ENCODE measurements at regions not wholly inside any gene's neighbourhood (a gene's known extent, or its start where the extent isn't known, plus 50 kb on each side); places are given as distances from the start of the nearest gene placed in this dataset.

DNA sequence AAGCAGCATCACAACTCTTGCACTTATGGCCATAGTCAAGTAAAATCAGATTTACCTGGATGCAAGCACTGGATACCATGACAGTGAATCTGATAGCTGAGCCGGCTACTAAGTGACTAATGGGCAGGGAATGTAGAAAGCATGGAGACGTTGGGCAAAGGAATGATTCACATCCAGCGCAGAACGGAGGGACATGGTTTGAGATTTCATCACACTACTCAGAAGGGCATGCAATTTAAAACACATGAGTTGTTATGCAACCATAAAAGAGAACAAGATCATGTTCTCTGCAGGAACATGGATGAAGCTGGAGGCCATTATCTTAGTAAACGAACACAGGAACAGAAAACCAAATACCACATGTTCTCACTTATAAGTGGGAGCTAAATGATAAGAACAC, 169.1 kb upstream of the PIK3R1 start:
- DNase-seq (ENCODE audit: low read depth), result peak; percentile 95
- no peak overlapping the region for H3K4me3 ChIP-seq (ENCODE audit: low read depth, low read length)
- TF ChIP-seq, protein P1, sequence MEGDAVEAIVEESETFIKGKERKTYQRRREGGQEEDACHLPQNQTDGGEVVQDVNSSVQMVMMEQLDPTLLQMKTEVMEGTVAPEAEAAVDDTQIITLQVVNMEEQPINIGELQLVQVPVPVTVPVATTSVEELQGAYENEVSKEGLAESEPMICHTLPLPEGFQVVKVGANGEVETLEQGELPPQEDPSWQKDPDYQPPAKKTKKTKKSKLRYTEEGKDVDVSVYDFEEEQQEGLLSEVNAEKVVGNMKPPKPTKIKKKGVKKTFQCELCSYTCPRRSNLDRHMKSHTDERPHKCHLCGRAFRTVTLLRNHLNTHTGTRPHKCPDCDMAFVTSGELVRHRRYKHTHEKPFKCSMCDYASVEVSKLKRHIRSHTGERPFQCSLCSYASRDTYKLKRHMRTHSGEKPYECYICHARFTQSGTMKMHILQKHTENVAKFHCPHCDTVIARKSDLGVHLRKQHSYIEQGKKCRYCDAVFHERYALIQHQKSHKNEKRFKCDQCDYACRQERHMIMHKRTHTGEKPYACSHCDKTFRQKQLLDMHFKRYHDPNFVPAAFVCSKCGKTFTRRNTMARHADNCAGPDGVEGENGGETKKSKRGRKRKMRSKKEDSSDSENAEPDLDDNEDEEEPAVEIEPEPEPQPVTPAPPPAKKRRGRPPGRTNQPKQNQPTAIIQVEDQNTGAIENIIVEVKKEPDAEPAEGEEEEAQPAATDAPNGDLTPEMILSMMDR (IDR thresholded peaks at IDR 0.05; ENCODE audit: insufficient read depth, low read depth, low read length), result no peak

DNA sequence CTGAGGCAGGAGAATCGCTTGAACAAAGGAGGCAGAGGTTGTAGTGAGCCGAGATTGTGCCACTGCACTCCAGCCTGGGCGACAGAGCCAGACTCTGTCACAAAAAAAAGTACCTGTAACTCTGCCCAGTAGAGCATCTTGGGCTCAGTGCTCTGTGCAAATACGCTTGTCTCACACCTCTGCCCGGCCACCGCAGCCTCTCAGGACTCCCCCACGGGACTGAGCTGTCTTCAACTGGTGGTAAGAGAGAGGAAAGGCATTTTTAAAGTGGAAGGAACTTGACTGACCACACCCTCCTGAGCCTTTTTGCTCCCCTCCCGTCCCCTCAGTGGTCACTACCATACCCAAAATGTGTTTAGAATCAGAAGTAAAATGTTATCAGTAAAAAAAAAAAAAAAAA, 174.3 kb upstream of the PIK3R1 start:
- DNase-seq (ENCODE audit: low read depth), result no peak
- TF ChIP-seq, protein P1 (IDR thresholded peaks at IDR 0.05; ENCODE audit: insufficient read depth, low read depth, low read length), result no peak
- no peak overlapping the region for H3K4me3 ChIP-seq (ENCODE audit: low read depth, low read length)

- TF ChIP-seq, protein P1 (IDR thresholded peaks at IDR 0.05; ENCODE audit: insufficient read depth, low read depth, low read length), result no peak
- H3K4me3 ChIP-seq (ENCODE audit: low read depth, low read length), result no peak overlapping the region
- no peak for DNase-seq (ENCODE audit: low read depth)
Observed at GRCh38 chr5:68037546-68037945, 178.0 kb upstream of the PIK3R1 start.

GRCh38 chr5:68033961-68034571, 181.5 kb upstream of the PIK3R1 start:
- no peak overlapping the region for H3K4me3 ChIP-seq (ENCODE audit: low read depth, low read length)
- DNase-seq (ENCODE audit: low read depth), result peak; percentile 36
- TF ChIP-seq, protein P1 (IDR thresholded peaks at IDR 0.05; ENCODE audit: insufficient read depth, low read depth, low read length), result no peak

DNA sequence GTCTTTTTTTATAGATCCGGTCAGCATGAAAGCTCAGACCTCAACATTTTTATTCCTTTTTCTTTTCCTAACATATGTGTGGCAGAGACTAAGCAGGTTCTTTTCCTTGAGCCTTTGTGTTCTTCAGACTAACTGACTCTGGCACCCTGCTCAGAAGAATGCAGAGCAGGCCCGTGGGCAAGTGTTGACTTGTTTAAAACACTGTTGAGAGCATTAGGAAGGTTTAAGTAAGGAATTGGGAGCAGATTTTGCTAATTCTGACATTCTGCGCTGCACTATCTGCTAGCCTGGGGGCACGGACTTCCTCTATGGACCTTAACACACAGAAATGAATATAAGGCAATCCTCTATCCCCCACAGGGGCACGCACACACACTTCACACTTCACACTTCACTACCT, 182.5 kb upstream of the PIK3R1 start:
- TF ChIP-seq, protein P1 (IDR thresholded peaks at IDR 0.05; ENCODE audit: insufficient read depth, low read depth, low read length), result no peak
- no peak overlapping the region for H3K4me3 ChIP-seq (ENCODE audit: low read depth, low read length)
- no peak for DNase-seq (ENCODE audit: low read depth)

- no peak overlapping the region for H3K4me3 ChIP-seq (ENCODE audit: low read depth, low read length)
- TF ChIP-seq, protein P1 (IDR thresholded peaks at IDR 0.05; ENCODE audit: insufficient read depth, low read depth, low read length), result no peak
- DNase-seq (ENCODE audit: low read depth), result no peak
Observed at GRCh38 chr5:68032216-68032762, 183.3 kb upstream of the PIK3R1 start.
